H1 (cell line): ENCODE measurements at regions not wholly inside any gene's neighbourhood (a gene's known extent, or its start where the extent isn't known, plus 50 kb on each side); places are given as distances from the start of the nearest gene placed in this dataset.

Experiments
- BCL11A ChIP-seq, 2 experiments: IDR thresholded peaks; one replicate each; pipeline ENCODE4 v1.6.1; 2011; ENCODE audit warnings: low read depth in 2 of 2, low read length in 2 of 2, mild to moderate bottlenecking in 2 of 2
- MAFK ChIP-seq: IDR thresholded peaks from 2 replicates; pipeline ENCODE4 v1.6.1; 2012; ENCODE audit warnings: low read depth, mild to moderate bottlenecking, improper control_type of control experiment, low read length
- RBBP5 ChIP-seq: IDR thresholded peaks from 2 replicates; pipeline ENCODE4 v1.7.1; 2012; ENCODE audit warnings: low read depth, mild to moderate bottlenecking, inconsistent platforms, low read length, moderate library complexity, borderline replicate concordance
- RNF2 ChIP-seq: fragments of 200-900, 300-1000 bp; sonication (generic); IDR thresholded peaks from 2 replicates; pipeline ENCODE4 v1.7.1; 2016; ENCODE audit warnings: borderline replicate concordance, low read depth, mild to moderate bottlenecking, antibody characterized with exemption, low read length; ENCODE audit not compliant: poor library complexity, severe bottlenecking; ENCODE audit errors: missing control alignments
- TF ChIP-seq, protein P1 (sequence below), 3 experiments: IDR thresholded peaks; 1 replicate in 2 of 3; 2 replicates in 1 of 3; pipeline versions ENCODE4 v1.5.1 to v1.6.1; 2011; ENCODE audit warnings: low read length in 3 of 3, mild to moderate bottlenecking in 3 of 3, inconsistent platforms in 2 of 3, low read depth in 1 of 3, moderate library complexity in 1 of 3; ENCODE audit not compliant: insufficient read depth in 1 of 3; ENCODE audit errors: control extremely low read depth in 1 of 3

DNA sequence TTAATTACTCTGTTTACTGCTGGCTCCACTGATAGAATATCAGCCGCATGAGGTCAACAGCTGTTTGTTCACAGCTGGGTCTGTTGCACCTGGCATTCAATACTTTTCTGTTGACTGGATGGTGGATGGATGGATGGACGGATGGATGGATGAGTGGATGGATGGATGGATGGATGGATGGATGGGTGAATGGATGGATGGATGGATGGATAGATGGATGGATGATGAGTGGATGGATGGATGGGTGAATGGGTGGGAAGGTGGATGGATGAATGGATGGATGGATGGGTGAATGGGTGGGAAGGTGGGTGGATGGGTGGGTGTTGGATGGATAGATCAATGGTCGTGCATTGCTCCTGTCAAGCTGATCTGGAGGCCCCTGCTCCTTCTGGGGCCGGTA is 422.2 kb upstream of the SULF2 start:
- no peak for TF ChIP-seq BCL11A (IDR thresholded peaks at IDR 0.05; ENCODE audit: low read depth in 2 of 2, low read length in 2 of 2)
- TF ChIP-seq, protein P1, sequence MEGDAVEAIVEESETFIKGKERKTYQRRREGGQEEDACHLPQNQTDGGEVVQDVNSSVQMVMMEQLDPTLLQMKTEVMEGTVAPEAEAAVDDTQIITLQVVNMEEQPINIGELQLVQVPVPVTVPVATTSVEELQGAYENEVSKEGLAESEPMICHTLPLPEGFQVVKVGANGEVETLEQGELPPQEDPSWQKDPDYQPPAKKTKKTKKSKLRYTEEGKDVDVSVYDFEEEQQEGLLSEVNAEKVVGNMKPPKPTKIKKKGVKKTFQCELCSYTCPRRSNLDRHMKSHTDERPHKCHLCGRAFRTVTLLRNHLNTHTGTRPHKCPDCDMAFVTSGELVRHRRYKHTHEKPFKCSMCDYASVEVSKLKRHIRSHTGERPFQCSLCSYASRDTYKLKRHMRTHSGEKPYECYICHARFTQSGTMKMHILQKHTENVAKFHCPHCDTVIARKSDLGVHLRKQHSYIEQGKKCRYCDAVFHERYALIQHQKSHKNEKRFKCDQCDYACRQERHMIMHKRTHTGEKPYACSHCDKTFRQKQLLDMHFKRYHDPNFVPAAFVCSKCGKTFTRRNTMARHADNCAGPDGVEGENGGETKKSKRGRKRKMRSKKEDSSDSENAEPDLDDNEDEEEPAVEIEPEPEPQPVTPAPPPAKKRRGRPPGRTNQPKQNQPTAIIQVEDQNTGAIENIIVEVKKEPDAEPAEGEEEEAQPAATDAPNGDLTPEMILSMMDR (IDR thresholded peaks at IDR 0.05; ENCODE audit: control extremely low read depth in 1 of 3, insufficient read depth in 1 of 3, low read depth in 1 of 3, low read length in 3 of 3) = no peak
- no peak for TF ChIP-seq RBBP5
- TF ChIP-seq RNF2 = no peak
- no peak for TF ChIP-seq MAFK
